Fibroblast of lung (primary cell): ENCODE measurements at regions not wholly inside any gene's neighbourhood (a gene's known extent, or its start where the extent isn't known, plus 50 kb on each side); places are given as distances from the start of the nearest gene placed in this dataset.

ENCODE experiments used
- DNase-seq, 2 donors: peaks; one replicate each; pipeline versions ENCODE4 v3.0.0 to v3.0.0-alpha.2; 2010; ENCODE audit warnings: low read depth in 2 of 2
- H2AFZ ChIP-seq: 2 replicates; pipeline ENCODE4 v1.5.1; 2012; ENCODE audit warnings: low read length, control low read depth, inconsistent platforms
- H3K27ac ChIP-seq: 2 replicates; pipeline ENCODE4 v1.5.1; 2011; ENCODE audit warnings: low read length, control low read depth; ENCODE audit not compliant: insufficient read depth
- H3K27me3 ChIP-seq: 2 replicates; pipeline ENCODE4 v1.5.1; 2011; ENCODE audit warnings: mild to moderate bottlenecking, low read length; ENCODE audit not compliant: control insufficient read depth, insufficient read depth
- H3K36me3 ChIP-seq: 2 replicates; pipeline ENCODE4 v1.5.1; 2011; ENCODE audit warnings: low read length; ENCODE audit not compliant: control insufficient read depth, insufficient read depth
- H3K4me1 ChIP-seq: 2 replicates; pipeline ENCODE4 v1.5.1; 2011; ENCODE audit warnings: low read length; ENCODE audit not compliant: control insufficient read depth, insufficient read depth; ENCODE audit errors: extremely low read depth
- H3K4me2 ChIP-seq: 2 replicates; pipeline ENCODE4 v1.5.1; 2011; ENCODE audit warnings: low read length, control low read depth; ENCODE audit not compliant: insufficient read depth; ENCODE audit errors: extremely low read depth
- H3K4me3 ChIP-seq, 4 experiments: fragments of 200-600 bp in 1 of 4; sonication (generic) in 1 of 4; replicated peaks in 1 of 4; 2 replicates each; pipeline ENCODE4 v1.5.1; 2011 to 2016; ENCODE audit warnings: low read length in 4 of 4, low read depth in 3 of 4, mild to moderate bottlenecking in 3 of 4, control low read depth in 2 of 4, inconsistent platforms in 1 of 4, mixed read lengths in 1 of 4; ENCODE audit not compliant: insufficient read depth in 1 of 4; ENCODE audit errors: control extremely low read depth in 1 of 4
- H3K79me2 ChIP-seq: 2 replicates; pipeline ENCODE4 v1.5.1; 2012; ENCODE audit warnings: mild to moderate bottlenecking, low read length, inconsistent platforms; ENCODE audit not compliant: control insufficient read depth, insufficient read depth
- H3K9ac ChIP-seq: 2 replicates; pipeline ENCODE4 v1.5.1; 2011; ENCODE audit warnings: mild to moderate bottlenecking, low read length, control low read depth; ENCODE audit not compliant: insufficient read depth
- H3K9me3 ChIP-seq: 2 replicates; pipeline ENCODE4 v1.5.1; 2012; ENCODE audit warnings: low read depth, low read length; ENCODE audit not compliant: control insufficient read depth, insufficient read depth
- H4K20me1 ChIP-seq: 2 replicates; pipeline ENCODE4 v1.5.1; 2011; ENCODE audit warnings: low read length; ENCODE audit not compliant: control insufficient read depth, insufficient read depth; ENCODE audit errors: extremely low read depth
- EZH2 ChIP-seq: IDR thresholded peaks from 2 replicates; pipeline ENCODE4 v1.5.1; 2012; ENCODE audit warnings: low read length, control low read depth, mild to moderate bottlenecking; ENCODE audit errors: missing control alignments
- TF ChIP-seq, protein P1 (sequence below), 2 donors: IDR thresholded peaks in 1 of 2; conservative IDR thresholded peaks in 1 of 2; 1 replicate in 1 of 2; 2 replicates in 1 of 2; pipeline ENCODE4 v1.5.1; 2011 to 2012; ENCODE audit warnings: low read length in 2 of 2, control low read depth in 1 of 2, inconsistent platforms in 1 of 2, low read depth in 1 of 2, mild to moderate bottlenecking in 1 of 2

DNA sequence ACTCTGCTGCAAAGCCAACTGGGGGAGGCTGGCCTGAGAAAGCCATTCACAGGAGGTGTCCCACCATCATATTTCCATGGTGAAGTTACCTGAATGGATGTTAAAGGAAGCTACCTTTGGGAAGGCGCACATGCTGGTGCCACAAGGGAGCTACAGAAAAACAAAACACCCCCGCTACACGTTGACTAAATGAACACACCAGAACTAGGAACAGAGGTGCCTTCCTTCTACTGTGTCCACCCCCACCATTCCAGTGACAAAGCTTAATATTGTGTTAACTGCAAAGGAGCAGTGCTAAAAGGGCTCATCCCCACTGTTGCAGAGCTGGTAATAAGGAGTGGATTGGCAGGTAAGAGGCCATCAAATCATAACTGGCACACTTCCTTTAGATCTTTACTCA, 420.0 kb upstream of the PODXL start:
- Histone ChIP-seq H3K4me1 (no peaks in the 10 kb centered on the region), H3K27me3 (no peaks in the 10 kb centered on the region), H4K20me1 (no peaks in the 10 kb centered on the region), H3K9me3 (no peaks in the 10 kb centered on the region), H3K79me2 (no peaks in the 10 kb centered on the region), H3K27ac (no peak overlapping the region), H3K9ac (no peak overlapping the region), H2AFZ (no peak overlapping the region), H3K4me2 (no peak overlapping the region), H3K4me3 (no peak overlapping the region), H3K36me3 (no peaks in the 10 kb centered on the region)
- no peak for DNase-seq
- TF ChIP-seq, protein P1, sequence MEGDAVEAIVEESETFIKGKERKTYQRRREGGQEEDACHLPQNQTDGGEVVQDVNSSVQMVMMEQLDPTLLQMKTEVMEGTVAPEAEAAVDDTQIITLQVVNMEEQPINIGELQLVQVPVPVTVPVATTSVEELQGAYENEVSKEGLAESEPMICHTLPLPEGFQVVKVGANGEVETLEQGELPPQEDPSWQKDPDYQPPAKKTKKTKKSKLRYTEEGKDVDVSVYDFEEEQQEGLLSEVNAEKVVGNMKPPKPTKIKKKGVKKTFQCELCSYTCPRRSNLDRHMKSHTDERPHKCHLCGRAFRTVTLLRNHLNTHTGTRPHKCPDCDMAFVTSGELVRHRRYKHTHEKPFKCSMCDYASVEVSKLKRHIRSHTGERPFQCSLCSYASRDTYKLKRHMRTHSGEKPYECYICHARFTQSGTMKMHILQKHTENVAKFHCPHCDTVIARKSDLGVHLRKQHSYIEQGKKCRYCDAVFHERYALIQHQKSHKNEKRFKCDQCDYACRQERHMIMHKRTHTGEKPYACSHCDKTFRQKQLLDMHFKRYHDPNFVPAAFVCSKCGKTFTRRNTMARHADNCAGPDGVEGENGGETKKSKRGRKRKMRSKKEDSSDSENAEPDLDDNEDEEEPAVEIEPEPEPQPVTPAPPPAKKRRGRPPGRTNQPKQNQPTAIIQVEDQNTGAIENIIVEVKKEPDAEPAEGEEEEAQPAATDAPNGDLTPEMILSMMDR (conservative IDR thresholded peaks at IDR 0.05 in 1 of 2, IDR thresholded peaks at IDR 0.05 in 1 of 2; ENCODE audit: low read depth in 1 of 2, low read length in 2 of 2): no peak
- no peak for TF ChIP-seq EZH2

DNA sequence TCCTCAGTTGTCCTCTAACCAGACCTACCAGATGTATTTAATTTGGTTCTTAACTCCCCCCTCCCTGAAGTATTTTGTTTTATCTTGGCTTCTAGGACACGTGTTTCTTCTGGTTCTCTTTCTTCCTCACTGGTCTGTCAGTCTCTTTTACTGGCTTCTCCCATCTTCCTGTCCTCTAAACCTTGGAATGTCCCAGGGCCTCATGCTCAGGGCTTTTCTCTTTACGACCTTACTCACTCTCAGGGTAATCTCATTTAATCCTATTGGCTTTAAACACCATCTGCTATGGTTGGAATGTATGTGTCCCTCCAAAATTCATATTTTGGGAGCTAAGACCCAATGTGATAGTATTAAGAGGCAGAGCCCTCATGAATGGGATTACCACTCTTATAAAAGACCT, 418.2 kb upstream of the PODXL start:
- no peak overlapping the region for H2AFZ ChIP-seq
- H3K36me3 ChIP-seq: no peaks in the 10 kb centered on the region
- TF ChIP-seq, protein P1 (conservative IDR thresholded peaks at IDR 0.05 in 1 of 2, IDR thresholded peaks at IDR 0.05 in 1 of 2; ENCODE audit: low read depth in 1 of 2, low read length in 2 of 2): no peak
- no peak for TF ChIP-seq EZH2
- no peaks in the 10 kb centered on the region for H3K9me3 ChIP-seq
- H3K79me2 ChIP-seq: no peaks in the 10 kb centered on the region
- no peak overlapping the region for H3K4me2 ChIP-seq
- H3K9ac ChIP-seq: no peak overlapping the region
- no peaks in the 10 kb centered on the region for H4K20me1 ChIP-seq
- H3K27ac ChIP-seq: no peak overlapping the region
- H3K27me3 ChIP-seq: no peaks in the 10 kb centered on the region
- DNase-seq: no peak
- no peaks in the 10 kb centered on the region for H3K4me1 ChIP-seq
- no peak overlapping the region for H3K4me3 ChIP-seq

DNA sequence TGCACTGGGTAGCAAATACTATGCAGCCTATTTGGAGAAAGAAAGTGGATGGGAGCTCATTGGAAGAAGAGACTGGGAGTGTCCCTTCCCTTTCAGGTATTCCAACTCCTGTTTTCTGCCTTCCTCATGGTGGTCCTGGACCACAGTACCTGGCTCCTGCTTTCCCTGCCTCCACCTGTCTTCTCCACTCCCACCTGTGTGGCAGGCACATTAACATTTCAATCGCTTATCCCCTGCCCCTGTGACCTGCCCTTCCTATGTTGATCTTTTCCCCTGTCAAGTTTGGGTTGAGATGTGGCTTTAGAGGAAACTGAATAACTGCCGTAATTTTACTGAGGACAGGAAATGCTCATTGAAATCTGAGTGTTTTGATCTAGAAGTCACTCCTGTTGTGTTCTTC, 415.8 kb upstream of the PODXL start:
- Histone ChIP-seq H2AFZ (no peak overlapping the region), H3K36me3 (no peaks in the 10 kb centered on the region), H3K27me3 (no peaks in the 10 kb centered on the region), H4K20me1 (no peaks in the 10 kb centered on the region), H3K9me3 (no peaks in the 10 kb centered on the region), H3K9ac (no peak overlapping the region), H3K4me1 (no peaks in the 10 kb centered on the region), H3K79me2 (no peaks in the 10 kb centered on the region), H3K27ac (no peak overlapping the region), H3K4me2 (no peak overlapping the region), H3K4me3 (no peak overlapping the region)
- TF ChIP-seq EZH2: no peak
- TF ChIP-seq, protein P1 (conservative IDR thresholded peaks at IDR 0.05 in 1 of 2, IDR thresholded peaks at IDR 0.05 in 1 of 2; ENCODE audit: low read depth in 1 of 2, low read length in 2 of 2): no peak
- no peak for DNase-seq
